Ishikawa (cell line): ENCODE measurements at regions not wholly inside any gene's neighbourhood (a gene's known extent, or its start where the extent isn't known, plus 50 kb on each side); places are given as distances from the start of the nearest gene placed in this dataset.

ENCODE experiments used
- TCF12 ChIP-seq: IDR thresholded peaks from 2 replicates; pipeline ENCODE4 v1.6.1; 2012; ENCODE audit warnings: low read depth
- TEAD4 ChIP-seq: IDR thresholded peaks from 2 replicates; pipeline ENCODE4 v1.6.1; 2012

- TF ChIP-seq TEAD4 (no peak), TCF12 (no peak)
These were observed 982.5 kb downstream of the TBL1XR1 start for GRCh38 chr3:176214758-176215157.
